OCI-LY7 (cell line): ENCODE measurements at regions not wholly inside any gene's neighbourhood (a gene's known extent, or its start where the extent isn't known, plus 50 kb on each side); places are given as distances from the start of the nearest gene placed in this dataset.

ENCODE experiments used
- BruUV-seq: library from RNA; stranded (reverse); fragments of 400-500 nt; replicated peaks from 2 replicates; lab custom pipeline; 2021; lab: Mats Ljungman, UMichigan
- CTCF ChIA-PET: fragments of 300-600 bp; sonication (Branson Sonifier 250); formaldehyde crosslinking; loops from one replicate; lab custom pipeline; 2022; ENCODE audit warnings: antibody characterized with exemption; ENCODE audit not compliant: unreplicated experiment; lab: Charles Lee
- POLR2A ChIA-PET: fragments of 300-600 bp; sonication (Branson Sonifier 250); formaldehyde crosslinking; loops from one replicate; lab custom pipeline; 2022; ENCODE audit warnings: antibody characterized with exemption; lab: Charles Lee
- DNase-seq: peaks from one replicate; pipeline ENCODE4 v3.0.0-alpha.2; 2015; ENCODE audit warnings: low spot score
- H2AFZ ChIP-seq: fragments of 200-600 bp; sonication (generic), shearing (Covaris generic); 2 replicates; pipeline ENCODE4 v1.6.1; 2014; ENCODE audit warnings: mild to moderate bottlenecking, antibody characterized with exemption, low read length, moderate library complexity
- H3K27ac ChIP-seq: fragments of 200-600 bp; sonication (generic); 2 replicates; pipeline ENCODE4 v1.5.1; 2014; ENCODE audit warnings: mixed run types, low read depth, mild to moderate bottlenecking, moderate library complexity, low read length, inconsistent platforms; ENCODE audit not compliant: poor library complexity, severe bottlenecking
- H3K36me3 ChIP-seq: fragments of 200-600 bp; sonication (generic); 2 replicates; pipeline ENCODE4 v1.6.1; 2014; ENCODE audit warnings: mild to moderate bottlenecking, antibody characterized with exemption, low read length, moderate library complexity, mixed read lengths; ENCODE audit not compliant: insufficient read depth
- H3K4me1 ChIP-seq: fragments of 200-600 bp; sonication (generic); 2 replicates; pipeline ENCODE4 v1.5.1; 2014; ENCODE audit warnings: mild to moderate bottlenecking, low read length; ENCODE audit not compliant: insufficient read depth, poor library complexity, severe bottlenecking
- H3K4me2 ChIP-seq: fragments of 200-600 bp; sonication (generic); 2 replicates; pipeline ENCODE4 v1.6.1; 2014; ENCODE audit warnings: mild to moderate bottlenecking, low read length
- H3K4me3 ChIP-seq: fragments of 200-600 bp; sonication (generic); 2 replicates; pipeline ENCODE4 v1.5.1; 2014; ENCODE audit warnings: mild to moderate bottlenecking, low read depth, low read length; ENCODE audit not compliant: poor library complexity, severe bottlenecking
- H3K79me2 ChIP-seq: fragments of 200-600 bp; sonication (generic); 2 replicates; pipeline ENCODE4 v1.6.1; 2016; ENCODE audit warnings: low read depth, mild to moderate bottlenecking, low read length, moderate library complexity, mixed read lengths; ENCODE audit not compliant: insufficient read depth
- H3K9me2 ChIP-seq: fragments of 200-600 bp; sonication (generic); 2 replicates; pipeline ENCODE4 v1.6.1; 2016; ENCODE audit warnings: mild to moderate bottlenecking, low read length, mixed read lengths; ENCODE audit not compliant: insufficient read depth
- H3K9me3 ChIP-seq: fragments of 200-600 bp; sonication (generic); 2 replicates; pipeline ENCODE4 v1.6.1; 2014; ENCODE audit warnings: mild to moderate bottlenecking, mixed run types, low read length, mixed read lengths
- H4K20me1 ChIP-seq: fragments of 200-600 bp; sonication (generic); 2 replicates; pipeline ENCODE4 v1.6.1; 2014; ENCODE audit warnings: mild to moderate bottlenecking, antibody characterized with exemption, low read length, moderate library complexity, mixed read lengths; ENCODE audit not compliant: insufficient read depth
- EZH2phosphoT487 ChIP-seq: fragments of 200-600 bp; sonication (generic); IDR thresholded peaks from 2 replicates; pipeline ENCODE4 v1.6.1; 2018; ENCODE audit warnings: low read depth, borderline replicate concordance, mild to moderate bottlenecking, mixed run types, antibody characterized with exemption, low read length, moderate library complexity, mixed read lengths
- intact Hi-C: fragments of 100-400 bp; cut with micrococcal nuclease; formaldehyde crosslinking; loops from one replicate; pipeline ENCODE4 v1.10.0; 2022; ENCODE audit not compliant: unreplicated experiment
- TF ChIP-seq, protein P1 (sequence below): fragments of 200-600 bp; sonication (generic); conservative IDR thresholded peaks from 2 replicates; pipeline ENCODE4 v1.5.1; 2014; ENCODE audit warnings: mild to moderate bottlenecking, antibody characterized with exemption, low read length, moderate library complexity, mixed read lengths

DNA sequence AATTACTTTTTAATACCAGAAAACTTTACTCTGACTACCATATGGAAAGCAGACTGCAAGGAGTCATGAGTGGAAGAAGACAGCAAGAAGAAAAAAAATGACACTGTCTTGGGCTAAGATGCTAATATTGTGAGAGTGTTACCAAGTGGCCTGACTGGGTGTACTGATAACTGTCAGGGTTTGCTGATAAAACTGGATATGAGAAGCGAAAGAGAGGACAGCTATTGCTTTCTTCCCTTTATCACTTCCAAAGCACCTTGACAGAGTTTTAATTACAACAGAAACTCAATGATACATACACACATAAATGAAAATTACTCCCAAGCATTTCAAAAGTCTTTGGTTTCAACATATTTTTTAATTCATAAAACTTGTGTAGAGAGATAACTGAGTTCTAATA, 368.5 kb downstream of the ZEB2 start:
- no peak for DNase-seq
- H3K9me3 ChIP-seq = no peaks in the 10 kb centered on the region
- CTCF ChIA-PET = no interaction called here
- H3K79me2 ChIP-seq = no peaks in the 10 kb centered on the region
- TF ChIP-seq, protein P1, sequence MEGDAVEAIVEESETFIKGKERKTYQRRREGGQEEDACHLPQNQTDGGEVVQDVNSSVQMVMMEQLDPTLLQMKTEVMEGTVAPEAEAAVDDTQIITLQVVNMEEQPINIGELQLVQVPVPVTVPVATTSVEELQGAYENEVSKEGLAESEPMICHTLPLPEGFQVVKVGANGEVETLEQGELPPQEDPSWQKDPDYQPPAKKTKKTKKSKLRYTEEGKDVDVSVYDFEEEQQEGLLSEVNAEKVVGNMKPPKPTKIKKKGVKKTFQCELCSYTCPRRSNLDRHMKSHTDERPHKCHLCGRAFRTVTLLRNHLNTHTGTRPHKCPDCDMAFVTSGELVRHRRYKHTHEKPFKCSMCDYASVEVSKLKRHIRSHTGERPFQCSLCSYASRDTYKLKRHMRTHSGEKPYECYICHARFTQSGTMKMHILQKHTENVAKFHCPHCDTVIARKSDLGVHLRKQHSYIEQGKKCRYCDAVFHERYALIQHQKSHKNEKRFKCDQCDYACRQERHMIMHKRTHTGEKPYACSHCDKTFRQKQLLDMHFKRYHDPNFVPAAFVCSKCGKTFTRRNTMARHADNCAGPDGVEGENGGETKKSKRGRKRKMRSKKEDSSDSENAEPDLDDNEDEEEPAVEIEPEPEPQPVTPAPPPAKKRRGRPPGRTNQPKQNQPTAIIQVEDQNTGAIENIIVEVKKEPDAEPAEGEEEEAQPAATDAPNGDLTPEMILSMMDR = no peak
- no peak for TF ChIP-seq EZH2phosphoT487
- H3K27ac ChIP-seq = no peak overlapping the region
- intact Hi-C loops = no loop called here
- H3K36me3 ChIP-seq = no peaks in the 10 kb centered on the region
- H3K4me1 ChIP-seq = no peaks in the 10 kb centered on the region
- no TSS peak for BruUV-seq
- H3K4me2 ChIP-seq = no peak overlapping the region
- H2AFZ ChIP-seq = no peak overlapping the region
- H3K9me2 ChIP-seq = peaks cover 4% of the 10 kb centered on the region; the same call in 1 of the 2 replicates
- no peak overlapping the region for H3K4me3 ChIP-seq
- no peaks in the 10 kb centered on the region for H4K20me1 ChIP-seq
- POLR2A ChIA-PET = no interaction called here

DNA sequence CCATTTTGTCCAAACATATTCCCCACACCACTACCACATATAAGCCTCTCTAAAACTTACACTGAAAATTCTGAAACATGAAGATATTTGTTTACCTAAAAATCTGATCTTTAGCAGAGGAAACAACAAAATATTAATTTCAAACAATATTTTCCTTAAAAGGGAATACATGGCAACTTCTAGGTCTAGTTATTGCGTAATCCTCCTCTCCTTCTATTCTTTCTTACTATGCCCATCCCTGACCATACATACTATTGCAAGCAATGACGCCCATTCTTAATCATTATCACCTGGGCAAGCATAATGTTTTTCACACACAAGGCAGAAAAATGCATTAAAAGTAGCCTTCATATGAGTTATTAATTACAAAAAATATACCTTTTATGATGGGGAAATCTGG, 372.6 kb downstream of the ZEB2 start:
- H3K27ac ChIP-seq = no peak overlapping the region
- H3K9me2 ChIP-seq = no peaks in the 10 kb centered on the region
- no peak for TF ChIP-seq EZH2phosphoT487
- TF ChIP-seq, protein P1 = no peak
- POLR2A ChIA-PET = no interaction called here
- H3K9me3 ChIP-seq = no peaks in the 10 kb centered on the region
- no peak overlapping the region for H3K4me2 ChIP-seq
- H2AFZ ChIP-seq = no peak overlapping the region
- CTCF ChIA-PET = no interaction called here
- intact Hi-C loops = loop anchor here (10.0 kb wide), 1 partner anchor 1607 kb away; no protein-coding TSS in a partner anchor
- H3K4me1 ChIP-seq = peaks cover 3% of the 10 kb centered on the region
- no peaks in the 10 kb centered on the region for H4K20me1 ChIP-seq
- no peak overlapping the region for H3K4me3 ChIP-seq
- no peaks in the 10 kb centered on the region for H3K36me3 ChIP-seq
- no peak for DNase-seq
- H3K79me2 ChIP-seq = no peaks in the 10 kb centered on the region
- no TSS peak for BruUV-seq

DNA sequence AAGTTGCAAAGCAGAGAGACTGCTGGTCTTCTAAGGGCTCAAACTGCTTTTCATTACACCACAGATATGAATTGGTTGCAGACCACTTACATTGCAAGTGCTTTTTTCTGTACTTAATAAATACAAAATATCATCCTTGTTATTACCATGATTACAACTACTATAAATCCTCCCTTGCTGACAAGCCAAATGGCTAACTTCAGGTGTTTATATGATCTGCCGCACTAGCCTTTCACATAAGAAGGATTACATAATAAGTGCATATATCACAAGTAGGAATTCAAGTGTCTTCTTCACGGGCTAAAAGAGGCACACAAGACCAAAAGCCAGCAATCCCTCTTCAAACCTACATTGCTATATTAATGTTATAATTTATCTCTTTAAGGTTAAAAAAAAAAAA, 373.0 kb downstream of the ZEB2 start:
- no peak for DNase-seq
- Histone ChIP-seq H3K79me2 (no peaks in the 10 kb centered on the region), H3K9me3 (no peaks in the 10 kb centered on the region), H3K36me3 (no peaks in the 10 kb centered on the region), H3K4me2 (no peak overlapping the region), H2AFZ (no peak overlapping the region), H3K27ac (no peak overlapping the region), H4K20me1 (no peaks in the 10 kb centered on the region), H3K9me2 (no peaks in the 10 kb centered on the region), H3K4me3 (no peak overlapping the region), H3K4me1 (peaks cover 3% of the 10 kb centered on the region)
- CTCF ChIA-PET = no interaction called here
- intact Hi-C loops = loop anchor here (10.0 kb wide), 1 partner anchor 1608 kb away; no protein-coding TSS in a partner anchor
- POLR2A ChIA-PET = no interaction called here
- BruUV-seq = no TSS peak
- no peak for TF ChIP-seq EZH2phosphoT487
- TF ChIP-seq, protein P1 = no peak
